H9 (cell line): ENCODE measurements at regions not wholly inside any gene's neighbourhood (a gene's known extent, or its start where the extent isn't known, plus 50 kb on each side); places are given as distances from the start of the nearest gene placed in this dataset.

Source experiments
- DNase-seq: peaks from one replicate; pipeline ENCODE4 v3.0.0-alpha.2; 2017
- H2AFZ ChIP-seq: one replicate; pipeline ENCODE4 v1.6.1; 2013; ENCODE audit warnings: mild to moderate bottlenecking, low read length, control low read depth, moderate library complexity
- H2AK5ac ChIP-seq: 2 replicates; pipeline ENCODE4 v1.6.1; 2013; ENCODE audit warnings: low read length, control low read depth, mixed read lengths; ENCODE audit not compliant: insufficient read length
- H2BK120ac ChIP-seq: one replicate; pipeline ENCODE4 v1.6.1; 2013; ENCODE audit warnings: low read depth, mild to moderate bottlenecking, low read length, control low read depth, inconsistent platforms; ENCODE audit not compliant: poor library complexity, severe bottlenecking
- H2BK12ac ChIP-seq: 2 replicates; pipeline ENCODE4 v1.6.1; 2013; ENCODE audit warnings: low read length, control low read depth, mixed read lengths, low read depth; ENCODE audit not compliant: insufficient read length
- H2BK15ac ChIP-seq: 2 replicates; pipeline ENCODE4 v1.6.1; 2013; ENCODE audit warnings: low read depth, low read length, control low read depth
- H2BK20ac ChIP-seq: one replicate; pipeline ENCODE4 v1.6.1; 2013; ENCODE audit warnings: low read depth, mild to moderate bottlenecking, low read length, control low read depth, inconsistent platforms; ENCODE audit not compliant: poor library complexity, severe bottlenecking
- H2BK5ac ChIP-seq: 2 replicates; pipeline ENCODE4 v1.6.1; 2013; ENCODE audit warnings: low read length, control low read depth, mixed read lengths; ENCODE audit not compliant: insufficient read length
- H3K14ac ChIP-seq: 2 replicates; pipeline ENCODE4 v1.6.1; 2013; ENCODE audit warnings: low read length, control low read depth; ENCODE audit not compliant: insufficient read depth
- H3K18ac ChIP-seq: 2 replicates; pipeline ENCODE4 v1.6.1; 2013; ENCODE audit warnings: low read depth, mild to moderate bottlenecking, mixed read lengths, low read length, control low read depth; ENCODE audit not compliant: insufficient read length
- H3K23ac ChIP-seq: 2 replicates; pipeline ENCODE4 v1.6.1; 2013; ENCODE audit warnings: low read length, control low read depth, mixed read lengths, low read depth; ENCODE audit not compliant: insufficient read length
- H3K23me2 ChIP-seq: 2 replicates; pipeline ENCODE4 v1.6.1; 2013; ENCODE audit warnings: low read depth, mild to moderate bottlenecking, mixed read lengths, low read length, control low read depth; ENCODE audit not compliant: insufficient read length, poor library complexity, severe bottlenecking
- H3K27ac ChIP-seq: 2 replicates; pipeline ENCODE4 v1.5.1; 2013; ENCODE audit warnings: low read length, control low read depth, mixed read lengths, low read depth; ENCODE audit not compliant: insufficient read length
- H3K27me3 ChIP-seq: 2 replicates; pipeline ENCODE4 v1.6.1; 2013; ENCODE audit warnings: low read length, control low read depth, inconsistent platforms; ENCODE audit not compliant: insufficient read depth
- H3K4ac ChIP-seq: 2 replicates; pipeline ENCODE4 v1.6.1; 2013; ENCODE audit warnings: low read depth, mild to moderate bottlenecking, control low read depth, inconsistent platforms, low read length, moderate library complexity
- H3K4me1 ChIP-seq: 2 replicates; pipeline ENCODE4 v1.6.1; 2013; ENCODE audit warnings: low read length, control low read depth, inconsistent platforms; ENCODE audit not compliant: insufficient read depth
- H3K4me2 ChIP-seq: 2 replicates; pipeline ENCODE4 v1.6.1; 2013; ENCODE audit warnings: low read length, control low read depth, mixed read lengths; ENCODE audit not compliant: insufficient read length, insufficient read depth
- H3K56ac ChIP-seq: 2 replicates; pipeline ENCODE4 v1.6.1; 2013; ENCODE audit warnings: low read depth, mild to moderate bottlenecking, mixed read lengths, low read length, control low read depth; ENCODE audit not compliant: insufficient read length
- H3K79me1 ChIP-seq: 2 replicates; pipeline ENCODE4 v1.6.1; 2013; ENCODE audit warnings: low read depth, mild to moderate bottlenecking, moderate library complexity, low read length, control low read depth, inconsistent platforms; ENCODE audit not compliant: insufficient read depth, poor library complexity, severe bottlenecking
- H3K79me2 ChIP-seq: 2 replicates; pipeline ENCODE4 v1.6.1; 2013; ENCODE audit warnings: low read length, control low read depth, inconsistent platforms; ENCODE audit not compliant: insufficient read depth
- H3K9ac ChIP-seq: 2 replicates; pipeline ENCODE4 v1.6.1; 2013; ENCODE audit warnings: low read length, control low read depth, mixed read lengths; ENCODE audit not compliant: insufficient read length; ENCODE audit errors: extremely low read depth
- H3K9me3 ChIP-seq: one replicate; pipeline ENCODE4 v1.6.1; 2013; ENCODE audit warnings: low read depth, low read length, inconsistent platforms; ENCODE audit not compliant: control insufficient read depth
- H3T11ph ChIP-seq: one replicate; pipeline ENCODE4 v1.6.1; 2013; ENCODE audit warnings: mild to moderate bottlenecking, low read length, control low read depth, inconsistent platforms
- H4K20me1 ChIP-seq: one replicate; pipeline ENCODE4 v1.6.1; 2013; ENCODE audit not compliant: control insufficient read depth, insufficient read length, insufficient read depth
- H4K5ac ChIP-seq: 2 replicates; pipeline ENCODE4 v1.6.1; 2013; ENCODE audit warnings: low read depth, mild to moderate bottlenecking, mixed read lengths, low read length, control low read depth; ENCODE audit not compliant: insufficient read length
- H4K8ac ChIP-seq: replicated peaks from 2 replicates; pipeline ENCODE4 v1.6.1; 2013; ENCODE audit warnings: low read length, control low read depth, mixed read lengths, low read depth; ENCODE audit not compliant: insufficient read length
- H4K91ac ChIP-seq: 2 replicates; pipeline ENCODE4 v1.6.1; 2013; ENCODE audit warnings: low read depth, mild to moderate bottlenecking, moderate library complexity, mixed read lengths, low read length, control low read depth; ENCODE audit not compliant: insufficient read length
- H3K27ac Mint-ChIP-seq, 3 experiments: 2 replicates in 2 of 3; 3 replicates in 1 of 3; pipeline ENCODE4 v1.8.0; 2020 to 2021; ENCODE audit warnings: mixed read lengths in 3 of 3, mild to moderate bottlenecking in 1 of 3, moderate library complexity in 1 of 3
- H3K27me3 Mint-ChIP-seq: 2 replicates; pipeline ENCODE4 v1.8.0; 2021; ENCODE audit warnings: low read depth, mild to moderate bottlenecking, moderate library complexity, mixed read lengths
- H3K36me3 Mint-ChIP-seq, 3 experiments: 2 replicates in 2 of 3; 3 replicates in 1 of 3; pipeline ENCODE4 v1.8.0; 2020 to 2021; ENCODE audit warnings: low read depth in 3 of 3, mixed read lengths in 3 of 3; ENCODE audit not compliant: insufficient read depth in 1 of 3
- H3K4me1 Mint-ChIP-seq, 2 experiments: 2 replicates each; pipeline ENCODE4 v1.8.0; 2020; ENCODE audit warnings: mixed read lengths in 2 of 2
- H3K4me3 Mint-ChIP-seq, 2 experiments: 2 replicates in 1 of 2; 3 replicates in 1 of 2; pipeline ENCODE4 v1.8.0; 2020 to 2021; ENCODE audit warnings: mild to moderate bottlenecking in 2 of 2, mixed read lengths in 2 of 2, moderate library complexity in 1 of 2
- H3K9me3 Mint-ChIP-seq, 2 experiments: 2 replicates in 1 of 2; 3 replicates in 1 of 2; pipeline ENCODE4 v1.8.0; 2020; ENCODE audit warnings: mild to moderate bottlenecking in 2 of 2, mixed read lengths in 2 of 2, moderate library complexity in 1 of 2
- CTCF ChIP-seq: fragments of 200-600 bp; sonication (generic); conservative IDR thresholded peaks from 3 replicates; pipeline ENCODE4 v1.8.0; 2021; ENCODE audit warnings: antibody characterized with exemption, mild to moderate bottlenecking
- WGBS: extraction: QIAGEN DNeasy Blood & Tissue Kit; methylation state at CpG from one replicate; pipeline ENCODE4 v1.1.7; 2013; ENCODE audit warnings: missing lambda C conversion rate, low lambda C conversion rate, mixed read lengths; ENCODE audit not compliant: insufficient read length; ENCODE audit errors: extremely low coverage; 5-methylcytosine and 5-hydroxymethylcytosine counted together

DNA sequence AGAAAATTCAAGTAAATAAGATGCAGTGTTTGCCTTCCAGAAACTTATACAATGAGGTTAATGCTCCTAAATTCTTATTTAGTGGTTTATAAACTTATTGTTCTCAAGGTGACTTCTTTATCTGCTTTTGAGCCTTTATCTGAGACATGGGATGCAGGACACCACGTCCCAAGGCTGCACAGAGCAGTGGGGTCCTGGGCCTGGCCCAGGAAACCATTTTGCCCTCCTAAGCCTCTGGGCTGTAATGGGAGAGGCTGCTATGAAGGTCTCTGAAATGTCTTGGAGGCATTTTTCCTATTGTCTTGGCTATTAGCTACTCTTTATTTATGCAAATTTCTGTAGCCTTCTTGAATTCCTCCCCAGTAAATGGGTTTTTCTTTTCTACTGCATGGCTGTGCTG lies 652.6 kb upstream of the SETBP1 start:
- H3K4me1 ChIP-seq, result no peaks in the 10 kb centered on the region
- H3K27me3 ChIP-seq, result no peaks in the 10 kb centered on the region
- Mint-ChIP-seq H3K27ac (no peak overlapping the region), H3K36me3 (peaks cover 10 to 41% (median 26%) of the 10 kb centered on the region in 3 experiments), H3K4me3 (no peak overlapping the region), H3K9me3 (peaks cover 24 to 25% of the 10 kb centered on the region in 2 experiments), H3K27me3 (no peaks in the 10 kb centered on the region), H3K4me1 (peaks cover 3% of the 10 kb centered on the region in 2 experiments; a peak in 3 of 4 replicates)
- no peak overlapping the region for H3K4ac ChIP-seq
- H2AFZ ChIP-seq, result no peak overlapping the region
- H3K14ac ChIP-seq, result no peak overlapping the region
- H2BK15ac ChIP-seq, result no peak overlapping the region
- H3K18ac ChIP-seq, result no peak overlapping the region
- H3K9ac ChIP-seq, result no peak overlapping the region
- no peak overlapping the region for H3K56ac ChIP-seq
- no CpG with 5 or more reads among the region's 1 CpG for WGBS
- no peak overlapping the region for H3K23ac ChIP-seq
- H3T11ph ChIP-seq, result no peak overlapping the region
- no peak overlapping the region for H2BK120ac ChIP-seq
- H3K27ac ChIP-seq, result no peak overlapping the region
- no peaks in the 10 kb centered on the region for H3K79me1 ChIP-seq
- H4K8ac ChIP-seq, result no peak overlapping the region
- no peak overlapping the region for H4K5ac ChIP-seq
- no peak overlapping the region for H2BK5ac ChIP-seq
- no peak overlapping the region for H2AK5ac ChIP-seq
- no peaks in the 10 kb centered on the region for H3K79me2 ChIP-seq
- no peak overlapping the region for H2BK20ac ChIP-seq
- H2BK12ac ChIP-seq, result no peak overlapping the region
- no peaks in the 10 kb centered on the region for H4K20me1 ChIP-seq
- no peak for TF ChIP-seq CTCF
- H3K23me2 ChIP-seq, result no peaks in the 10 kb centered on the region
- no peak overlapping the region for H4K91ac ChIP-seq
- no peak overlapping the region for H3K4me2 ChIP-seq
- no peak for DNase-seq
- H3K9me3 ChIP-seq, result peaks cover 10% of the 10 kb centered on the region
